ENCODE measurements at regions not wholly inside any gene's neighbourhood (a gene's known extent, or its start where the extent isn't known, plus 50 kb on each side); places are given as distances from the start of the nearest gene placed in this dataset.
A peak's percentile ranks its signal among the peaks of the same experiment; 100 is the strongest.

DNA sequence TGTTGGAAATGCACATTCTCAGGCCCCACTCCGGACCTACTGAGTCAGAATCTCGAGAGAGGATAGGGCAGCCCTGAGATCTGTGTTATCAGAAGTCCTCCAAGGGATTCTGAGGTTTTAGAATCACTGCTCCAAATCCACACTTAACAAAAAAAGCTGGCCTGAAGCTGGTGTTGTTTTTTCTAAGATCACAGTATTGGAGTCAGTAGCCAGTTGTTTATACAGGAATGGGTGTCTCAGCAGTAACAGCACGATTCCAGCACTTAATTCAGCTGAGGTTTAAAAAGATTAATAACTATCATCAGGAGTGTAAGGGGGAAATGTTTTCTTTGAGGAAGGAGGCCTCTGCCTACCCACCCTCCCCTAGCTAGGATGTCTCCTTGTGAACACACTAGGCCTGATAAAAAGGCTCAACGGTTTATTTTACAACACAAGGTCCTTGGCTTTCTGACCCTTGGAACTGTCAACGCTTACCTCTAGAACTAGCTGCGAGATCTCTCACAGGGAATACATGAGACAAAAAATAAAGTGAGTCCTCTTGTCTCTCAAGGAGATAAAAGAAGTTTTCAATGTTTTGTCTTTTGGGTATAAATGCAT, 505.4 kb downstream of the CD83 start:
- Histone ChIP-seq H3K9me3 (ENCODE audit: control insufficient read depth in 4 of 4, insufficient read depth in 3 of 4, low read length in 3 of 4) (peaks cover 0 to 4% (median under 1%) of the 10 kb centered on the region in 4 donors), H3K36me3 (ENCODE audit: control insufficient read depth in 4 of 4, insufficient read depth in 4 of 4, low read length in 4 of 4) (no peaks in the 10 kb centered on the region), H3K9ac (ENCODE audit: insufficient read depth in 1 of 2, low read length in 2 of 2) (no peak overlapping the region), H3K27me3 (ENCODE audit: control insufficient read depth in 3 of 3, insufficient read depth in 3 of 3, low read length in 2 of 3) (peaks cover 0 to 2% (median 0%) of the 10 kb centered on the region in 3 donors), H3K27ac (ENCODE audit: low read depth in 1 of 2, low read length in 1 of 2) (no peak overlapping the region), H3K4me3 (no peak overlapping the region), H3K4me1 (ENCODE audit: control insufficient read depth in 5 of 5, insufficient read depth in 5 of 5, low read length in 5 of 5) (peaks cover 2 to 21% (median 9%) of the 10 kb centered on the region in 5 donors)
- 76 to 80% methylated on average over 6 of the region's 6 CpGs for WGBS, 2 donors
- DNase-seq (peak in 2 of 3 donors; percentile 55 to 69), ATAC-seq (ENCODE audit: insufficient read depth, low FRiP score) (no peak)
- TF ChIP-seq CTCF (IDR thresholded peaks at IDR 0.05; ENCODE audit: control extremely low read depth, extremely low read depth) = no peak

- Histone ChIP-seq H3K27me3 (ENCODE audit: control insufficient read depth in 3 of 3, insufficient read depth in 3 of 3, low read length in 2 of 3) (peaks cover 0 to 2% (median 0%) of the 10 kb centered on the region in 3 donors), H3K36me3 (ENCODE audit: control insufficient read depth in 4 of 4, insufficient read depth in 4 of 4, low read length in 4 of 4) (no peaks in the 10 kb centered on the region), H3K4me1 (ENCODE audit: control insufficient read depth in 5 of 5, insufficient read depth in 5 of 5, low read length in 5 of 5) (peaks cover 2 to 21% (median 9%) of the 10 kb centered on the region in 5 donors), H3K27ac (ENCODE audit: low read depth in 1 of 2, low read length in 1 of 2) (no peak overlapping the region), H3K9me3 (ENCODE audit: control insufficient read depth in 4 of 4, insufficient read depth in 3 of 4, low read length in 3 of 4) (peaks cover 0 to 4% (median under 1%) of the 10 kb centered on the region in 4 donors), H3K9ac (ENCODE audit: insufficient read depth in 1 of 2, low read length in 2 of 2) (no peak overlapping the region), H3K4me3 (no peak overlapping the region)
- 90 to 94% methylated on average over 8 of the region's 8 CpGs for WGBS, 2 donors
- TF ChIP-seq CTCF (IDR thresholded peaks at IDR 0.05; ENCODE audit: control extremely low read depth, extremely low read depth) = no peak
- no peak for DNase-seq
- ATAC-seq (ENCODE audit: insufficient read depth, low FRiP score) = no peak
Observed at GRCh38 chr6:14625173-14625895, 507.8 kb downstream of the CD83 start.

GRCh38 chr6:14626556-14626955, 509.0 kb downstream of the CD83 start:
- no peak overlapping the region for H3K9ac ChIP-seq (ENCODE audit: insufficient read depth in 1 of 2, low read length in 2 of 2)
- H3K27ac ChIP-seq (ENCODE audit: low read depth in 1 of 2, low read length in 1 of 2) = no peak overlapping the region
- H3K36me3 ChIP-seq (ENCODE audit: control insufficient read depth in 4 of 4, insufficient read depth in 4 of 4, low read length in 4 of 4) = no peaks in the 10 kb centered on the region
- peaks cover 0 to 3% (median 0%) of the 10 kb centered on the region in 3 donors for H3K27me3 ChIP-seq (ENCODE audit: control insufficient read depth in 3 of 3, insufficient read depth in 3 of 3, low read length in 2 of 3)
- peaks cover 0 to 17% (median 5%) of the 10 kb centered on the region in 5 donors for H3K4me1 ChIP-seq (ENCODE audit: control insufficient read depth in 5 of 5, insufficient read depth in 5 of 5, low read length in 5 of 5)
- WGBS, 2 donors = 83 to 86% methylated on average over 6 of the region's 6 CpGs
- no peak overlapping the region for H3K4me3 ChIP-seq
- no peak for DNase-seq
- peaks cover 0 to 4% (median under 1%) of the 10 kb centered on the region in 4 donors for H3K9me3 ChIP-seq (ENCODE audit: control insufficient read depth in 4 of 4, insufficient read depth in 3 of 4, low read length in 3 of 4)
- no peak for TF ChIP-seq CTCF (IDR thresholded peaks at IDR 0.05; ENCODE audit: control extremely low read depth, extremely low read depth)
- no peak for ATAC-seq (ENCODE audit: insufficient read depth, low FRiP score)
